GM19239 (cell line): ENCODE measurements at regions not wholly inside any gene's neighbourhood (a gene's known extent, or its start where the extent isn't known, plus 50 kb on each side); places are given as distances from the start of the nearest gene placed in this dataset.
"Not testable (repeated sequence)": the region's sequence is repeated elsewhere in the genome, so short reads cannot be mapped to it uniquely, and the experiment has no call there.

Experiments used
- DNase-seq: peaks from one replicate; pipeline ENCODE4 v3.0.0; 2011; ENCODE audit warnings: low spot score; ENCODE audit not compliant: insufficient read length
- FAIRE-seq: peaks from 2 replicates; lab custom pipeline; 2011; peaks lifted over from hg19 to GRCh38; lab: Jason Lieb, UNC

GRCh38 chrX:56120242-56120641, 111.9 kb upstream of the KLF8 start:
- FAIRE-seq (no peak), DNase-seq (no peak)

GRCh38 chrX:56125946-56126345, 106.2 kb upstream of the KLF8 start:
- DNase-seq (no peak), FAIRE-seq (peak; percentile 42)

GRCh38 chrX:56130031-56130430, 102.1 kb upstream of the KLF8 start:
- DNase-seq (no peak), FAIRE-seq (no peak)

GRCh38 chrX:56130436-56130835, 101.7 kb upstream of the KLF8 start:
- DNase-seq (no peak), FAIRE-seq (no peak)

- FAIRE-seq, DNase-seq: not testable (repeated sequence)
Observed at GRCh38 chrX:56164135-56164534, 68.0 kb upstream of the KLF8 start.
